PFSK-1 (cell line): ENCODE measurements at regions not wholly inside any gene's neighbourhood (a gene's known extent, or its start where the extent isn't known, plus 50 kb on each side); places are given as distances from the start of the nearest gene placed in this dataset.

Experiments used
- FOXP2 ChIP-seq: optimal IDR thresholded peaks from 2 replicates; pipeline ENCODE3; 2011; ENCODE audit warnings: borderline replicate concordance, control low read depth, inconsistent platforms; ENCODE audit not compliant: insufficient read depth; ENCODE audit errors: extremely low read length, extremely low read depth
- POLR2AphosphoS5 ChIP-seq: IDR thresholded peaks from 2 replicates; pipeline ENCODE4 v1.6.1; 2012; ENCODE audit warnings: low read depth, mild to moderate bottlenecking, control low read depth, low read length, moderate library complexity
- REST ChIP-seq, 2 experiments: IDR thresholded peaks; 2 replicates each; pipeline versions ENCODE4 v1.6.1 to v1.8.0; 2011 to 2012; ENCODE audit warnings: low read depth in 2 of 2, low read length in 2 of 2, control low read depth in 1 of 2, inconsistent platforms in 1 of 2, mild to moderate bottlenecking in 1 of 2, moderate library complexity in 1 of 2; ENCODE audit not compliant: insufficient read depth in 1 of 2
- SIN3A ChIP-seq: IDR thresholded peaks from 2 replicates; pipeline ENCODE4 v1.6.1; 2012; ENCODE audit warnings: mild to moderate bottlenecking, low read length, moderate library complexity, borderline replicate concordance; ENCODE audit not compliant: insufficient read depth
- TAF1 ChIP-seq: IDR thresholded peaks from 2 replicates; pipeline ENCODE4 v1.6.1; 2012; ENCODE audit warnings: low read length, control low read depth, borderline replicate concordance; ENCODE audit not compliant: insufficient read depth

DNA sequence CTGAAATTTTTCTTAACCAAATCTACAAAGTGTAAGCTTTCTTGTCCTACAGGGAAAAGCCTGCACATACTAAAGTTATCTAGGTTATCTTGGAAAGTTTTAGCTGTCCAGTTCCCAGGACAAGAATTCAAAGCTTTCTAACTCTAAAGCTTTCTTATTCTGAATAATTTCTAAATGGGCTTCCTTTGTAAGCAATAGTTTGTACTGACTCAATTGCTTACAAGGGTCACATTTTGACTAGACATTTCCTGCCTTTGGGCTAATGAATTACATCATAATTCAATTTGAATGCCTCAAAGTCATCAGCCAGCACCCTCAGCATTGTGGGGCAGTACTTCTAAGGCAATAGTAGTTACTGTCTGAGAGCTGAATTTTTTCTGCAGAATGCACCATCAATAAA is 223.0 kb downstream of the LTN1 start:
- TF ChIP-seq FOXP2 (no peak), SIN3A (no peak)

GRCh38 chr21:28768753-28769152 is 223.9 kb downstream of the LTN1 start:
- TF ChIP-seq FOXP2 (no peak), REST (IDR thresholded peaks at IDR 0.05; ENCODE audit: insufficient read depth in 1 of 2, low read depth in 2 of 2, low read length in 2 of 2) (no peak), TAF1 (no peak), SIN3A (no peak), POLR2AphosphoS5 (no peak)

DNA sequence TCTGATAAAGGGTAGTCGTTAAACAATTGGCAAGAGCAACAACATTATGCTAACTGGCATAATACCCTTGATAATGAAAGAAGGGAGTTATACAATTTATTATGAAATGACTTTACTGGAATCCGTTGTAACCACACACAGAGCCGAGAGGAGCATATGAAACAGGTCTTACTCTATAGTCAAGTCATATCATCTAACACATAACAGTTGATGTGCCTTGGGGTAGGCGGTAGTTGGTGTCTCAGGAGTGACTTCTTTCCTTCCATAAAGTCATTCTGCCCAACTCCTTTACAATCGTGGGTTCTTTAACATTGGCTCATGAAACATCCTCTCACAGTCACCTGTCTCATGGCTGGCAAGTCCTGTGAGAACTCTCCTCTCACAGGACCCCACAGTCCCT is 225.2 kb downstream of the LTN1 start:
- TF ChIP-seq REST (IDR thresholded peaks at IDR 0.05; ENCODE audit: insufficient read depth in 1 of 2, low read depth in 2 of 2, low read length in 2 of 2) (no peak), POLR2AphosphoS5 (no peak), SIN3A (no peak), FOXP2 (no peak), TAF1 (no peak)

GRCh38 chr21:28763809-28764418 is 228.8 kb downstream of the LTN1 start:
- no peak for TF ChIP-seq FOXP2

DNA sequence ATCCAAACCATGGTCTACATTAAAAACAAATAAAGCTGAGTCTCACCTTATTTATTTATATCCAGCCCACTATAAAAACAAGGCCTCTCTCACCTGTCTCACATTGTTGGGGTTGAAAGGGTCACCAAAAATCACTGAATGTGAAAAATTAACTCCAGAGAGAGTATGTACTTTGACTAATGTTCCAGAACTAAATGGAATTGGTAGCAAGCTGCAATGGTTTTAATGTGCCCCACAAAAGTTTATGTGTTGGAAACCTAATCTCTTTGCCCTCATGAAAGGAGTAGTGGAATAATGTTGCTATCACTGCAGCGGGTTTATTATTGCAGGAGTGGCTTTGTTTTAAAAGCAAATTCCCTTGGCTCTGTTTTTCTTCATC is 230.3 kb downstream of the LTN1 start:
- no peak for TF ChIP-seq TAF1
- no peak for TF ChIP-seq SIN3A

DNA sequence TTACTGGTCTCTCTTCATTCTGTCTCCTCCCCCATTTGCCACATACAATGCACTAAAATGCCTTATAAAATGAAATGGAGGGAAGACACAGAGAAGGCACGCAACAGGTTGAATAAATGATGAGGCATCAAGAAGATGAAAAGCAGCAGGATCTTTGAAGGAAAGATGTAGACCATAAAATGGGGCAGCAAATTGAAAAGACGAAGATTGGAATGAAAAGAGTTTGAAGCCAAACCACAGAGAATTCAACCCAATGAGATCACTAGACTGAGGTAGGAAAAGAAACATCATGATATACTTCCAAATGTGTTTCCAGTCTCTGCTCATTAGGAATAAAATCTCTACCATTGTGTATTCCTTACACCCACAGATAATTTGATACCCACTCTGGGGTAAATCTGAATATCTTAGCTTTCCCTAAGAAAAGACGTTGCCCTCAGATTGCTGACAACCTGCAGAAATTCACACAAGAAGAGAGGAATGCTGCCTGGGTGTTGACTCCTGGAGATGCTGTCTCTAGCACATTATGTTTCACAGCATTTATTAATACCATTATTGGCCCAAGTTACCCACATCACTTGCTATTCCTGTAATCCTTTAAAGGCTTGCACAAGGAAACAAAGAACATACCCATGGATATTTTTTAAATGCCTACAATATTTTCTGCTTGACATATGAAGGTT is 230.9 kb downstream of the LTN1 start:
- TF ChIP-seq FOXP2 (no peak), SIN3A (no peak), TAF1 (no peak), REST (IDR thresholded peaks at IDR 0.05; ENCODE audit: insufficient read depth in 1 of 2, low read depth in 2 of 2, low read length in 2 of 2) (no peak), POLR2AphosphoS5 (no peak)

- TF ChIP-seq FOXP2 (no peak), REST (IDR thresholded peaks at IDR 0.05; ENCODE audit: insufficient read depth in 1 of 2, low read depth in 2 of 2, low read length in 2 of 2) (no peak), TAF1 (no peak), POLR2AphosphoS5 (no peak), SIN3A (no peak)
Measured at GRCh38 chr21:28758883-28759242, 233.8 kb downstream of the LTN1 start.
